GM21447 (cell line): ENCODE measurements at regions not wholly inside any gene's neighbourhood (a gene's known extent, or its start where the extent isn't known, plus 50 kb on each side); places are given as distances from the start of the nearest gene placed in this dataset.

Experiments
- ATAC-seq: cut with Tn5 transposase; IDR thresholded peaks from one replicate; pipeline ENCODE4 v1.9.1; 2021; ENCODE audit not compliant: unreplicated experiment

DNA sequence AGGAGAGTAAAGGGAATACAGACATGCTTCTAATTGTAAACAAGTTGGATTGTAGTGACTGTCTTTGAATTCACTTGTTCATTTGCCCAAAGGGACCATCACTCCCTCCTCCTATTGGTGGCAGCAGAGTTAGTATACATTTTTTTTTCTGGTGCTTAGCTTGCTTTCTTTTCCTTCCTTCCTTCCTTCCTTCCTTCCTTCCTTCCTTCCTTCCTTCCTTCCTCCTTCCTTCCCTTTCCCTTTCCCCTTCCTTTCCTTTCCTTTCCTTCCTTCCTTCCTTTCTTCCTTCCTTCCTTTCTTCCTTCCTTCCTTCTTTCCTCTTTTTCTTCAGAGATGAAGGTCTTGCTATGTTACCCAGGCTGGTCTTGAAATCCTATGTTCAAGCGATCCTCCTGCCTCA lies 94.8 kb upstream of the ATP6AP2 start:
- no peak for ATAC-seq

DNA sequence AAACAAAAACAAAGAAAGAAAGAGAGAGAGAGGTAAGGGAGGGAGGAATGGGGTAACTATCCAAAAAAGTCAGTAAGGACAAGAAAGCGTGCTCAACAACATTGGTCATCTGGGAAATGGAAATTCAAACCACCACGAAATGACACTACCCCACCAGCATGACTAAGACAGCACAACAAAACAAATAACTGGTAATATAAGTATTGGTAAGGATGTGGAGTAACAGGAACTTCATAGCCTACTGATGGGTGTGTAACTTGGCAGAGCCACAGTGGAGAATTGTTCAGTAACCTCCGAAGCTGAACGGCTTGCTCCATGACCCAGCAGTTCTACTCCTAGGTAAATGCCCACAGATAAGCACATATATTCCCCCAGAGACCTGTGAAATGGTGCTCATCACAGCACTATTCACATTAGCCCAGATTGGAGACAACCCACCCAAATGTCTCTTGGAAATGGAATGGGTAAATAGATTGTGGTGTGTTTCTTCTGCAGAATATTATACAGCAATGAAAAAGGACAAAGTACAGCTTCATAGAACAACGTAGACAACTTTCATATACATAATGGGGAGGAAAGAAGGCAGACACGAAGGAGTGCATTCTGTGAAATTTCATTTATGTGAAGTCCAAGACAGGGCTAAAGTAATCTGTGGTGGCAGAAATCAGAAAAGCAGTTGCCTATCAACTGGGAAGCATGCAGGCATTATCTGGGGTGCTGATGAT lies 95.5 kb upstream of the ATP6AP2 start:
- ATAC-seq, result no peak

DNA sequence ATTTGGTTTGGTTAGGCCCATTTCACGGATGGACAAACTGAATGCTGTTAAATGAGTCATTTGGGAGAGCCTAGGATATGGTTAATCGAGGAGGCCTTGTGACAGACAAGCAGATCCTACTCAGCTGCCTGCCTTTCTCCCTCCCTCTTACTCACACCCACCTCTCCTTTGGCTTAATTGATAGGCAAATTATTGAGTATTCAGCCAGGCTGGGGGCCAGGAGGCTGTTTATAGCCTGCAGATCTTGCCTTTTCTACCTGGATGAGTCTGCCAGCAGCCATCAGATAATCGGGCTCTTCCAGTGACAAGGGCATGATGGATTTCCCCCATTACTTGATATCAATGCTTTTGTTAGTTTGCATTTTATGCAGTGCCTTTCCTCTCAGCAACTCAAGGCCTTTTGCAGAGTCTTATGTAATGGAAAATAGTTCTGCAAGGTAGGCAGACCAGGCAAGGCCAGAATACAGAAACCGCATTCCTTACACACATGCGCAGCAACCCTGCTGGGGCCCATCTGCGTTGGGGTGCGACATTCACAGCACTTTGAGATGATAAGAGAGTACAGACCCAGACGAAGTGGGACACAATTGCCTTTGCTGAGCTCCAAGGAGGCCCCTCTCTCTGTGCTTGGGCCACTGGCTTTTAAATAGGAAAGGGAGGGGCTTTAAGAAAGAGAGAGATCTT lies 96.2 kb upstream of the ATP6AP2 start:
- no peak for ATAC-seq

GRCh38 chrX:40483502-40483901 lies 97.3 kb upstream of the ATP6AP2 start:
- ATAC-seq, result no peak

- ATAC-seq, result no peak
Observed at GRCh38 chrX:40479777-40480318, 100.9 kb upstream of the ATP6AP2 start.

GRCh38 chrX:40478474-40479065 lies 102.2 kb upstream of the ATP6AP2 start:
- ATAC-seq, result no peak

- no peak for ATAC-seq
Observed at GRCh38 chrX:40476958-40477357, 103.8 kb upstream of the ATP6AP2 start.

DNA sequence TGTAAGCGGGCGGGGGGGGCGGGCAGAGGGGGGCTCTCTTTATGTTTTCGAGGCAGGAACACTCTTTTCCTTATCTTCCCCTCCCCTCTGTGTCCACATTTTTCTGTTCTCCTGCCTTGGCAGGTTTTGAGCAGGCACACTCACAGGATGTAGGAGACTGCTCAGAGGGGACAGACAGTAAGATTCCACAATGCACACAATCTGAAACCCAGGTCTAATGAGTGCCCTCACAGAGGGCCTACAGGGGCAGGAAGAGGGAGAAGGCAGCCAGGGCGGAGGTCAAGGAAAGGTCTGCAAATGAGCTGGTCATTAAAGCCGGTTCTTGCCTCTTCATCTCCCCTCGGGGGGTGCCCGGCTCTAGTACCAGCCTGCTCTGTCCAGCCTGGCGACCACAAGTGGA lies 106.1 kb upstream of the ATP6AP2 start:
- ATAC-seq, result no peak

DNA sequence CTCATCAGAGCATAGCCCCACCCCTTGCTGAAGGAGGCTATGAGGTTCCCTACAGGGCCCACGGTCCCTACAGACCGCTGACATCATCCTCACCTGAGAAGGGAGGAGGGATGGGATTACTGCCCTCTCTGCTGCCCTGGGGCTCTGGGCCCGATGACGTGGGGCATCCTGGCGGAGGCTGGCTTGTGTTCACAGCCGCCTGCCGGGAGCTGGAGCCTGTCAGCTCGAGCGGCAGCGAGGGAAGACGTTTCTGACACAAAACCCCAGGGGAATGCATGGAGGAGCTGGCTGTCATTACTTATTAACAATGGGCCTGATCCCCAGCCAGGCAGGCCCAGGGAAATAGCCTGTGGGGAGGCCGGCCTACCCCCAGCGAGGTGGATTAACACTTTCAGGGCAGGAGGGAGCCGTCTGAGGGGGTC lies 106.6 kb upstream of the ATP6AP2 start:
- no peak for ATAC-seq

GRCh38 chrX:40473460-40474204 lies 107.1 kb upstream of the ATP6AP2 start:
- no peak for ATAC-seq

GRCh38 chrX:40471965-40472648 lies 108.7 kb upstream of the ATP6AP2 start:
- no peak for ATAC-seq

DNA sequence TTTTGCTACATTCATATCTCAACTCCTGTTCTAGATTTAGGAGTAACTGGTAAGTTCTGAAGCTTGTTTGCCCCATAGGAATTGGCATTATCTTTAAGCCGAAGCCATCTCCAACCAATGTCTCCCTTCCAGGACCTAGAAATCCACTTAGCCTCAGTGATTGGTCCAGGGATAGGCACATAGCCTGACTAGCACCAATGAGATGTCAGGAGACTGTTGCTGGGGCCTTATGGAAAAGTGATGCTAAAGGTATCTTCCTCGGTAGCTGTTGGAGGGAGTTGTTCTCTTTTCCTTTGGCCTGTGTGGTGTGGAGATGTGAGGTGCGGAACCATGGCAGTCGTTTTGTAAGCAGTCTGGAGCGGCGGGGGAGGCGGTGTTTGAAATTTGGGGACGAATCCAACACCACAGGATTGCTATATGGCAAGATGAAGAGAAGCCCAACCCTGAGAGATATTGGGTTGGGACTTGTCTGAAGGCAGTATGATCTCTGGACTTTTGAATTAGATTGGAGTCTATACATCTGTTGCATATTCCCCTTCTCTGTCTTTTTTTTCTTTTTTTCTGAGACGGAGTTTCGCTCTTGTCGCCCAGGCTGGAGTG lies 109.8 kb upstream of the ATP6AP2 start:
- no peak for ATAC-seq

- no peak for ATAC-seq
Observed at GRCh38 chrX:40469316-40469715, 111.5 kb upstream of the ATP6AP2 start.

GRCh38 chrX:40468033-40468846 lies 112.5 kb upstream of the ATP6AP2 start:
- peak; percentile 73 for ATAC-seq

DNA sequence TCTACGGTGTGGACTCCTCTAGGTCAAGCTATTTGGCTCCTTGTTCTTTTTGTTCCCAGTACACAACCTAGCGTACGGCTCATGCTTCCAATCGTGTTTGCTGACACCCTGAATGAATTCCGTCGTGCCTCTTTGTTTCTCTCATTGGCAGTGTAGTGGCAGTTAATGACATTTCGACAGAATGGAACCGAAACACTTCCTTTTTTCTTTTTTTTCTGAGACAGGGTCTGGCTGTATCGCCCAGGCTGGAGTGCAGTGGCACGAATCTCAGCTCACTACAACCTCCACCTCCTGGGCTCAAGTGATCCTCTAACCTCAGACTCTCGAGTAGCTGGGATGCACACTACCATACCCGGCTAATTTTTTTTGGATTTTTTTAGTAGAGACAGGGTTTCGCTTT lies 113.3 kb upstream of the ATP6AP2 start:
- ATAC-seq, result no peak

DNA sequence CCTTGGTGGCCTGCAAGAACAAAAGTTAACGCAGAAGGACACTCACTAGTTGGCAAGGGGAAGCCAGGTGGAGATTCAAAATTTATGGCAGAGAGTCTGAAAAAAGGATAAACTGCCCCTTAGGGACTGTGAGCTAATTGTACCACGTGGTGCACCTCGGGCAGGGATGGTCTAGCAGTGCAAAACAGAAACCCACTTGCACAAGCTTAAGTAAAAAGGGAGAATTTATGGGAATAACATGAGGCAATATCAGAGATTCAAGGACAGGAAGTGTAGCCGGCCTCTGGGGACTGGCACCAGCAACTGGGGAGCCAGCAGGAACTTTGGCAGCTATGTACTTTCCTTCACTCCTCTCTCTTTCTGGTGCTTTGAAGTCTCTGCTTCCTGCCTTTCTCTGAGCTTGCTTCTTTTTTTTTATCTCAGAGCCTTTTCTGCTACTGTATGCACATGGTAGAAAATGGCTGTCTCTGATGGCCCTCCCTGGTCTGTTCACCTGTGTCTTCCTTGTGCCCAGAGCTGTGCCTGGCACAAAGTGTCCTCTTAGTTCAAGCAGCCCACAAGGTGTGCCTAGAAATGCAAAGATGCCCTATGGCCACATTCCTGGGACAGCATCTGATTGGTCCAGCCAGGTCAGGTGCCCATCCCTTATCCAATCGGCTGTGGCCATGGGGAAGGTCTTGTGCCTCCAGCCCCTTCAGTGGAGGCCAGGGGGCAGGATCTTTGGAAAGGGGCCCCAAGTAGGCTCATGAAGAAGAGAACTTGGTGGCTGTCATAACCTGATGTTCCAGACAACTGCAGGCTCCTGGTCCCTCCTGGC lies 114.8 kb upstream of the ATP6AP2 start:
- ATAC-seq, result no peak

- no peak for ATAC-seq
Observed at GRCh38 chrX:40462795-40463194, 118.0 kb upstream of the ATP6AP2 start.

GRCh38 chrX:40460926-40461325 lies 119.8 kb upstream of the ATP6AP2 start:
- ATAC-seq, result no peak
